ENCODE measurements at regions not wholly inside any gene's neighbourhood (a gene's known extent, or its start where the extent isn't known, plus 50 kb on each side); places are given as distances from the start of the nearest gene placed in this dataset.

DNA sequence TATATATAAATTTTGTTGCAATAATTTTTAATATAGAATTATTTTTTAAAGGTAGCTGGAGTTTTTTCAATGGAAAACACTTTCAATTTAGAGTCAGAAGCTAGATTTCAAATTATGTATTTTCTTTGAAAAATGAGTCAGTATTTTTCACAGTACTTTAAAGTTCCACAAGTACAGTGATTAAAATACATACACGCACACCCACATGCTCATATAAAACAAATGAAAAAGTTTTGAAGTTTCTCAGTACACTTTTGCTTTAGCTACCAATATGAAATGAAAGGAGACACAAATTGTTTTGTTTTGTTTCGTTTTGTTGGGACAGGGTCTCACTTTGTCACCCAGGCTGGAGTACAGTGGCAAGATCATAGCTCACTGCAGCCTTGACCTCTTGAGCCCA, 98.6 kb downstream of the CYB561 start:
- DNase-seq (ENCODE audit: low spot score, unreplicated experiment) = no peak
- no peak overlapping the region for H3K27ac Mint-ChIP-seq

DNA sequence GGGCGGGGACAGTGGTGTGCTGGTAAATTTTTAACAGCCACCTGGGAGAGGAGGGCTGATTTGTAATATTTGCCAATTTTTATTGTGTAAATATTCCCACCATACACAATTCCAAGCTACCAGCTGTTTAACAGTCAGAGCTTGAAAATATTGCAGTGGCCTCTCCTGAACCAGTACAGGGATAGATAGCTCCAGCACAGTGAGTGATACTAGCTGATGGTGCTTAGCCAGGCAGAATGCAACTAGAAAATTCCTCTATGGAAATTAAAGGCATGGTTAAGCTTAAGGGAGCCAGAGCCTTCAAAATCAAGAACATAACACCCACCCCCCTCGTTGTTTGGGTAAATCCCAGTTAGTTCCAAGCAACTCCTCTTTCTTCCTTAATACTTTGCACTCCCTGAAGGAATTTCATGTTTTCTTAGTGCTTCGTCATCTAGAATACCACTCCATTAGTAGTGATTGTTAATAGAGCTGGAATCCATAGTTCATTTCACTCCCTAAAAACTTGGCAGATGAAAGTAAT, 96.6 kb downstream of the CYB561 start:
- no peak for DNase-seq (ENCODE audit: low spot score, unreplicated experiment)
- H3K4me3 Mint-ChIP-seq (ENCODE audit: low read depth) = no peak overlapping the region
- no peaks in the 10 kb centered on the region for H3K36me3 Mint-ChIP-seq (ENCODE audit: insufficient read depth)
- H3K4me1 Mint-ChIP-seq (ENCODE audit: low read depth) = peaks cover 15% of the 10 kb centered on the region
- H3K27me3 Mint-ChIP-seq = no peaks in the 10 kb centered on the region
- no peak overlapping the region for H3K27ac Mint-ChIP-seq
- TF ChIP-seq, protein P1, sequence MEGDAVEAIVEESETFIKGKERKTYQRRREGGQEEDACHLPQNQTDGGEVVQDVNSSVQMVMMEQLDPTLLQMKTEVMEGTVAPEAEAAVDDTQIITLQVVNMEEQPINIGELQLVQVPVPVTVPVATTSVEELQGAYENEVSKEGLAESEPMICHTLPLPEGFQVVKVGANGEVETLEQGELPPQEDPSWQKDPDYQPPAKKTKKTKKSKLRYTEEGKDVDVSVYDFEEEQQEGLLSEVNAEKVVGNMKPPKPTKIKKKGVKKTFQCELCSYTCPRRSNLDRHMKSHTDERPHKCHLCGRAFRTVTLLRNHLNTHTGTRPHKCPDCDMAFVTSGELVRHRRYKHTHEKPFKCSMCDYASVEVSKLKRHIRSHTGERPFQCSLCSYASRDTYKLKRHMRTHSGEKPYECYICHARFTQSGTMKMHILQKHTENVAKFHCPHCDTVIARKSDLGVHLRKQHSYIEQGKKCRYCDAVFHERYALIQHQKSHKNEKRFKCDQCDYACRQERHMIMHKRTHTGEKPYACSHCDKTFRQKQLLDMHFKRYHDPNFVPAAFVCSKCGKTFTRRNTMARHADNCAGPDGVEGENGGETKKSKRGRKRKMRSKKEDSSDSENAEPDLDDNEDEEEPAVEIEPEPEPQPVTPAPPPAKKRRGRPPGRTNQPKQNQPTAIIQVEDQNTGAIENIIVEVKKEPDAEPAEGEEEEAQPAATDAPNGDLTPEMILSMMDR (IDR thresholded peaks at IDR 0.05; ENCODE audit: unreplicated experiment) = no peak
- H3K9me3 Mint-ChIP-seq (ENCODE audit: low read depth) = no peaks in the 10 kb centered on the region

More for the DNA sequence above, 98.6 kb downstream of the CYB561 start:
- no peaks in the 10 kb centered on the region for H3K27me3 Mint-ChIP-seq
- peaks cover 17% of the 10 kb centered on the region for H3K4me1 Mint-ChIP-seq (ENCODE audit: low read depth)
- TF ChIP-seq, protein P1 (IDR thresholded peaks at IDR 0.05; ENCODE audit: unreplicated experiment) = no peak
- no peaks in the 10 kb centered on the region for H3K36me3 Mint-ChIP-seq (ENCODE audit: insufficient read depth)
- no peaks in the 10 kb centered on the region for H3K9me3 Mint-ChIP-seq (ENCODE audit: low read depth)
- H3K4me3 Mint-ChIP-seq (ENCODE audit: low read depth) = no peak overlapping the region

DNA sequence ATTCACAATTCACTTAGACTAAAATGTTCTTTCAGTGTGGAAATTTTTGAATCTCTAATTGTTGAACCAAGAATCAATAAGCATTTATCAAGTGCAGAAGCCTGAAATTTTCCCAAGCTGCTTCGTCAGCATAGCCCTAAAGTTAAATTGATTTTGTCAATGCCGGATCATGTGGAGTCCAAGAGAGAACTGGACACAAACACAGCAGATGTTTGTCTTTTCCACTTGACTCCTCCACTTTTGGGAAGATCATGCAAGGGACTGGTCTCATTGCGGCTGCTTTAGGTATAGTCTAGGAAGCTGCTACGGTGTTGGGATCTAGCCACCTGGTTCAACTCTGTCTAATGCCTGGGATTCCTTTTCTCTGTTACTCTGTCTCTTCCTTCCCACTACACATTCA, 95.7 kb downstream of the CYB561 start:
- H3K27me3 Mint-ChIP-seq = no peaks in the 10 kb centered on the region
- peaks cover 15% of the 10 kb centered on the region for H3K4me1 Mint-ChIP-seq (ENCODE audit: low read depth)
- peak overlapping the region; percentile 9 for H3K4me3 Mint-ChIP-seq (ENCODE audit: low read depth)
- H3K9me3 Mint-ChIP-seq (ENCODE audit: low read depth) = no peaks in the 10 kb centered on the region
- TF ChIP-seq, protein P1 (IDR thresholded peaks at IDR 0.05; ENCODE audit: unreplicated experiment) = no peak
- peak overlapping the region; percentile 5 for H3K27ac Mint-ChIP-seq
- H3K36me3 Mint-ChIP-seq (ENCODE audit: insufficient read depth) = no peaks in the 10 kb centered on the region
- DNase-seq (ENCODE audit: low spot score, unreplicated experiment) = no peak

DNA sequence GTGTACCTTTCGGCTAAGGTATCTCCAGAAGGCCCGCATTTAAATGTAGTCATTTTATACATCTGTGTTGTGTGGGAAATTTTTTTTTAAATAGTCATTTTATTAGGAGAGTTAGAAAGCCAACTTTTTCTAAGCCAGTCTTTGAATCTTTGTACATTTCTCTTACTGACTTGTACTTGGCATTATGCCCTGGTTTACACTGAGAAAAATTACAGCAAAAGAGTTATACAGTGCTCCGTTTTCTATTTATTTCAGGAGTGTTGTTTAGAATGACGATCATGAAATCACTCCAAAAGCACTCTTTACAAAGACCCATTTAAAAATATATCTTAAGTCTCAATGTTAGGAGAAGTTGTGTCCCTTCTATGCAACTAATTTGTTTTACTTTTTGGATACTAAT, 91.8 kb downstream of the CYB561 start:
- no peak overlapping the region for H3K4me3 Mint-ChIP-seq (ENCODE audit: low read depth)
- no peak overlapping the region for H3K27ac Mint-ChIP-seq
- no peaks in the 10 kb centered on the region for H3K9me3 Mint-ChIP-seq (ENCODE audit: low read depth)
- peaks cover 19% of the 10 kb centered on the region for H3K4me1 Mint-ChIP-seq (ENCODE audit: low read depth)
- H3K27me3 Mint-ChIP-seq = no peaks in the 10 kb centered on the region
- DNase-seq (ENCODE audit: low spot score, unreplicated experiment) = no peak
- no peaks in the 10 kb centered on the region for H3K36me3 Mint-ChIP-seq (ENCODE audit: insufficient read depth)
- TF ChIP-seq, protein P1 (IDR thresholded peaks at IDR 0.05; ENCODE audit: unreplicated experiment) = no peak

DNA sequence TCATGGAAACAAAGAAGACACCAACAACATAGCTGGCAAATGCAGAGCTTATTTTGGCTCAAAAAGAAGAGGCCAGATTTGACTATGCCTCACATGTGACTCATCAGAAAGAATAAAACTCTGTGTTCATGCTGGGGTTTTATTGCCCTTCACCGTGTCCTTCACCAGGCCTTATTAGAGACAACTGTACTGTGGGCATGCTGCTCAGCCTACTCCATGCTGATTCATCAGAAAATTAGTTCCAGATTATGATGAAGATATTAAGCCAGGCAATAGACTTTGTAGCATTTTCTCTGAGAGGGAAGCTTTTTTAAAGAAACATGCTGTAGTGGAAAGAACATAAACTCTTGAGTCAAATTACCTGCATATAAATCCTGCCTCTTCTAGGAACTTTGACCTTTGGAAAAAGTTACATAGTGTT, 89.8 kb downstream of the CYB561 start:
- Mint-ChIP-seq H3K27ac (no peak overlapping the region), H3K4me3 (ENCODE audit: low read depth) (no peak overlapping the region), H3K36me3 (ENCODE audit: insufficient read depth) (no peaks in the 10 kb centered on the region), H3K9me3 (ENCODE audit: low read depth) (no peaks in the 10 kb centered on the region), H3K27me3 (no peaks in the 10 kb centered on the region), H3K4me1 (ENCODE audit: low read depth) (peaks cover 5% of the 10 kb centered on the region)
- TF ChIP-seq, protein P1 (IDR thresholded peaks at IDR 0.05; ENCODE audit: unreplicated experiment) = no peak
- no peak for DNase-seq (ENCODE audit: low spot score, unreplicated experiment)
